Endothelial cell of umbilical vein (primary cell): ENCODE measurements at regions not wholly inside any gene's neighbourhood (a gene's known extent, or its start where the extent isn't known, plus 50 kb on each side); places are given as distances from the start of the nearest gene placed in this dataset.

Source experiments
- CTCF ChIP-seq, 2 donors: IDR thresholded peaks; 1 replicate in 1 of 2; 2 replicates in 1 of 2; pipeline ENCODE4 v1.5.1; 2011; ENCODE audit warnings: low read length in 2 of 2, mild to moderate bottlenecking in 2 of 2, moderate library complexity in 2 of 2, control low read depth in 1 of 2, inconsistent platforms in 1 of 2, low read depth in 1 of 2; ENCODE audit not compliant: insufficient read depth in 1 of 2; ENCODE audit errors: extremely low read depth in 1 of 2
- EZH2 ChIP-seq: IDR thresholded peaks from 2 replicates; pipeline ENCODE4 v1.6.1; 2012; ENCODE audit warnings: borderline replicate concordance, low read depth, mild to moderate bottlenecking, moderate library complexity, low read length, inconsistent platforms; ENCODE audit not compliant: severe bottlenecking
- FOS ChIP-seq: IDR thresholded peaks from 2 replicates; pipeline ENCODE4 v1.6.1; 2011; ENCODE audit warnings: mild to moderate bottlenecking, low read length, moderate library complexity, borderline replicate concordance; ENCODE audit not compliant: insufficient read depth
- GATA2 ChIP-seq: IDR thresholded peaks from 2 replicates; pipeline ENCODE4 v1.7.0; 2011; ENCODE audit warnings: low read depth, mild to moderate bottlenecking, moderate library complexity, mixed read lengths, low read length; ENCODE audit not compliant: insufficient read length, insufficient read depth
- JUN ChIP-seq: IDR thresholded peaks from 2 replicates; pipeline ENCODE4 v1.6.1; 2011; ENCODE audit warnings: borderline replicate concordance, low read depth; ENCODE audit not compliant: insufficient read length, insufficient read depth
- MYC ChIP-seq: IDR thresholded peaks from one replicate; pipeline ENCODE4 v1.6.1; 2011; ENCODE audit warnings: mild to moderate bottlenecking, low read depth, low read length
- POLR2A ChIP-seq: IDR thresholded peaks from 2 replicates; pipeline ENCODE4 v1.6.1; 2012; ENCODE audit warnings: low read depth, mild to moderate bottlenecking, control low read depth, low read length
- POLR2AphosphoS5 ChIP-seq: IDR thresholded peaks from 2 replicates; pipeline ENCODE4 v1.6.1; 2012; ENCODE audit warnings: low read depth, mild to moderate bottlenecking, control low read depth, low read length, moderate library complexity; ENCODE audit not compliant: insufficient read depth
- TF ChIP-seq, protein P1 (sequence below): IDR thresholded peaks from 2 replicates; pipeline ENCODE4 v1.6.1; 2011; ENCODE audit not compliant: insufficient read depth, insufficient read length

DNA sequence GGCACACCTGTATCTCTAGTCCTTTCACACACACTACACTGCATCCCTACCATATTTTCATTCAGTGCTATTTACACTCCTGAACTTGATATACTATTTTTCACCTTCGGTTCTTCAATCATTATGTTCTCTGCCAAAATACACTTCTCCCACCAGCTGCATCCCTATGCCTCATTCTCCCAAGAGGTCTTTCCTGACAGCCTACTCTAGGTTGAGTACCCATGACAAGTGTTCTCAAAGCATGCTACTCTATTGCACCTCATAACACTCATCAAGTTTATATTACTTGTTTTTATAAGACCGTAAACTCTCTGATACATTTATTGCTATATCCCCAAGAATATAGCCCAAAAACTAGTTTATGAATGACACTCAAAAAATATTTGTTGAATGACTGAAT, 549.5 kb downstream of the PYDC2 start:
- TF ChIP-seq POLR2AphosphoS5: no peak
- TF ChIP-seq POLR2A: no peak
- TF ChIP-seq CTCF (IDR thresholded peaks at IDR 0.05; ENCODE audit: extremely low read depth in 1 of 2, insufficient read depth in 1 of 2, low read depth in 1 of 2, low read length in 2 of 2): no peak
- no peak for TF ChIP-seq EZH2
- TF ChIP-seq, protein P1, sequence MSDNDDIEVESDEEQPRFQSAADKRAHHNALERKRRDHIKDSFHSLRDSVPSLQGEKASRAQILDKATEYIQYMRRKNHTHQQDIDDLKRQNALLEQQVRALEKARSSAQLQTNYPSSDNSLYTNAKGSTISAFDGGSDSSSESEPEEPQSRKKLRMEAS: no peak
- TF ChIP-seq JUN: no peak
- no peak for TF ChIP-seq FOS
- no peak for TF ChIP-seq MYC
- TF ChIP-seq GATA2: no peak
